Hippocampal formation (tissue), 2 donors: ENCODE measurements at regions not wholly inside any gene's neighbourhood (a gene's known extent, or its start where the extent isn't known, plus 50 kb on each side); places are given as distances from the start of the nearest gene placed in this dataset.

Experiments used
- DNase-seq, 2 donors: peaks; one replicate each; lab custom pipeline; 2025; lab: John Stamatoyannopoulos, UW

GRCh38 chr4:23660865-23661264 lies 229.0 kb downstream of the PPARGC1A start:
- DNase-seq, result no peak

GRCh38 chr4:23654791-23655190 lies 235.1 kb downstream of the PPARGC1A start:
- no peak for DNase-seq

- DNase-seq, result no peak
These were observed 240.8 kb downstream of the PPARGC1A start for GRCh38 chr4:23648854-23649596.

GRCh38 chr4:23635468-23635867 lies 254.4 kb downstream of the PPARGC1A start:
- DNase-seq, result no peak

- no peak for DNase-seq
These were observed 258.4 kb downstream of the PPARGC1A start for GRCh38 chr4:23631255-23631950.

- DNase-seq, result no peak
These were observed 259.7 kb downstream of the PPARGC1A start for GRCh38 chr4:23630110-23630509.

GRCh38 chr4:23629421-23629820 lies 260.4 kb downstream of the PPARGC1A start:
- no peak for DNase-seq

- no peak for DNase-seq
These were observed 275.5 kb downstream of the PPARGC1A start for GRCh38 chr4:23614284-23614892.

- DNase-seq, result no peak
These were observed 276.1 kb downstream of the PPARGC1A start for GRCh38 chr4:23613782-23614181.

- DNase-seq, result no peak
These were observed 287.1 kb downstream of the PPARGC1A start for GRCh38 chr4:23602720-23603119.

GRCh38 chr4:23594125-23594524 lies 295.7 kb downstream of the PPARGC1A start:
- no peak for DNase-seq

GRCh38 chr4:23590431-23590830 lies 299.4 kb downstream of the PPARGC1A start:
- DNase-seq, result no peak

GRCh38 chr4:23584024-23584423 lies 305.8 kb downstream of the PPARGC1A start:
- DNase-seq, result no peak

GRCh38 chr4:23582671-23583070 lies 307.2 kb downstream of the PPARGC1A start:
- no peak for DNase-seq

GRCh38 chr4:23579166-23579565 lies 310.7 kb downstream of the PPARGC1A start:
- no peak for DNase-seq

- DNase-seq, result no peak
These were observed 312.4 kb downstream of the PPARGC1A start for GRCh38 chr4:23577398-23577797.

- no peak for DNase-seq
These were observed 317.5 kb downstream of the PPARGC1A start for GRCh38 chr4:23572382-23572781.

- no peak for DNase-seq
These were observed 322.5 kb downstream of the PPARGC1A start for GRCh38 chr4:23567338-23567737.

- DNase-seq, result no peak
These were observed 329.1 kb downstream of the PPARGC1A start for GRCh38 chr4:23560748-23561147.

- no peak for DNase-seq
These were observed 331.7 kb downstream of the PPARGC1A start for GRCh38 chr4:23558101-23558500.

GRCh38 chr4:23547601-23548000 lies 342.2 kb downstream of the PPARGC1A start:
- no peak for DNase-seq

GRCh38 chr4:23547096-23547495 lies 342.8 kb downstream of the PPARGC1A start:
- DNase-seq, result no peak

GRCh38 chr4:23539969-23540569 lies 349.8 kb downstream of the PPARGC1A start:
- no peak for DNase-seq
